Ishikawa (cell line): ENCODE measurements at regions not wholly inside any gene's neighbourhood (a gene's known extent, or its start where the extent isn't known, plus 50 kb on each side); places are given as distances from the start of the nearest gene placed in this dataset.

Source experiments
- CREB1 ChIP-seq: IDR thresholded peaks from 2 replicates; pipeline ENCODE4 v1.6.1; 2012; ENCODE audit warnings: low read depth
- EGR1 ChIP-seq: IDR thresholded peaks from 2 replicates; pipeline ENCODE4 v1.6.1; 2012
- EP300 ChIP-seq: IDR thresholded peaks from 2 replicates; pipeline ENCODE4 v1.6.1; 2012; ENCODE audit warnings: borderline replicate concordance
- TAF1 ChIP-seq: IDR thresholded peaks from 2 replicates; pipeline ENCODE4 v1.6.1; 2012; ENCODE audit warnings: low read depth, mild to moderate bottlenecking
- TF ChIP-seq, protein P1 (sequence below): IDR thresholded peaks from 2 replicates; pipeline ENCODE4 v1.6.1; 2012; ENCODE audit warnings: low read depth, mild to moderate bottlenecking

DNA sequence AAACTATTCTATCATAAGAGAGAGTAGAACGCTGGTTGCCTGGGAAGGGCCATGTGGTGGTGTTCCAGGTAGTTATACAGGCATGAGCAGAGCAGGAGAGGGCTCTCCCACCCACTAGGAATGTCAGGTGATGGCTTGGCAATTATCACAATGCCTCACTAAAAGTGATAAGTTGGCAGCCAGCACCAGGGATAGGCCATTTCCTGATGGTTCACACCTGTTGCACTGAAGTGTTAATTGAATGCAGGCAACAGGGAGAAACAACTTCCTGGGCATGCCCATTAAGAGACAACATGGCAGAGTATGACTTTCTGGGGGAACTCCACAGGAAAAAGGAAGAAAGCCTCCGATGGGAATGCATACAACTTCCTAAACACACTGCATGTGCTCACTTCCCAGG, 593.2 kb downstream of the ELAVL2 start:
- TF ChIP-seq EP300 (no peak), CREB1 (no peak), EGR1 (no peak), TAF1 (no peak)
- TF ChIP-seq, protein P1, sequence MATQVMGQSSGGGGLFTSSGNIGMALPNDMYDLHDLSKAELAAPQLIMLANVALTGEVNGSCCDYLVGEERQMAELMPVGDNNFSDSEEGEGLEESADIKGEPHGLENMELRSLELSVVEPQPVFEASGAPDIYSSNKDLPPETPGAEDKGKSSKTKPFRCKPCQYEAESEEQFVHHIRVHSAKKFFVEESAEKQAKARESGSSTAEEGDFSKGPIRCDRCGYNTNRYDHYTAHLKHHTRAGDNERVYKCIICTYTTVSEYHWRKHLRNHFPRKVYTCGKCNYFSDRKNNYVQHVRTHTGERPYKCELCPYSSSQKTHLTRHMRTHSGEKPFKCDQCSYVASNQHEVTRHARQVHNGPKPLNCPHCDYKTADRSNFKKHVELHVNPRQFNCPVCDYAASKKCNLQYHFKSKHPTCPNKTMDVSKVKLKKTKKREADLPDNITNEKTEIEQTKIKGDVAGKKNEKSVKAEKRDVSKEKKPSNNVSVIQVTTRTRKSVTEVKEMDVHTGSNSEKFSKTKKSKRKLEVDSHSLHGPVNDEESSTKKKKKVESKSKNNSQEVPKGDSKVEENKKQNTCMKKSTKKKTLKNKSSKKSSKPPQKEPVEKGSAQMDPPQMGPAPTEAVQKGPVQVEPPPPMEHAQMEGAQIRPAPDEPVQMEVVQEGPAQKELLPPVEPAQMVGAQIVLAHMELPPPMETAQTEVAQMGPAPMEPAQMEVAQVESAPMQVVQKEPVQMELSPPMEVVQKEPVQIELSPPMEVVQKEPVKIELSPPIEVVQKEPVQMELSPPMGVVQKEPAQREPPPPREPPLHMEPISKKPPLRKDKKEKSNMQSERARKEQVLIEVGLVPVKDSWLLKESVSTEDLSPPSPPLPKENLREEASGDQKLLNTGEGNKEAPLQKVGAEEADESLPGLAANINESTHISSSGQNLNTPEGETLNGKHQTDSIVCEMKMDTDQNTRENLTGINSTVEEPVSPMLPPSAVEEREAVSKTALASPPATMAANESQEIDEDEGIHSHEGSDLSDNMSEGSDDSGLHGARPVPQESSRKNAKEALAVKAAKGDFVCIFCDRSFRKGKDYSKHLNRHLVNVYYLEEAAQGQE: no peak
